GM18507 (cell line): ENCODE measurements at regions not wholly inside any gene's neighbourhood (a gene's known extent, or its start where the extent isn't known, plus 50 kb on each side); places are given as distances from the start of the nearest gene placed in this dataset.
"Not testable (repeated sequence)": the region's sequence is repeated elsewhere in the genome, so short reads cannot be mapped to it uniquely, and the experiment has no call there.

Source experiments
- DNase-seq: peaks from one replicate; pipeline ENCODE4 v3.0.0; 2011; ENCODE audit warnings: low read depth; ENCODE audit not compliant: insufficient read length; ENCODE audit errors: extremely low spot score
- FAIRE-seq: peaks from 2 replicates; lab custom pipeline; 2011; peaks lifted over from hg19 to GRCh38; lab: Jason Lieb, UNC

DNA sequence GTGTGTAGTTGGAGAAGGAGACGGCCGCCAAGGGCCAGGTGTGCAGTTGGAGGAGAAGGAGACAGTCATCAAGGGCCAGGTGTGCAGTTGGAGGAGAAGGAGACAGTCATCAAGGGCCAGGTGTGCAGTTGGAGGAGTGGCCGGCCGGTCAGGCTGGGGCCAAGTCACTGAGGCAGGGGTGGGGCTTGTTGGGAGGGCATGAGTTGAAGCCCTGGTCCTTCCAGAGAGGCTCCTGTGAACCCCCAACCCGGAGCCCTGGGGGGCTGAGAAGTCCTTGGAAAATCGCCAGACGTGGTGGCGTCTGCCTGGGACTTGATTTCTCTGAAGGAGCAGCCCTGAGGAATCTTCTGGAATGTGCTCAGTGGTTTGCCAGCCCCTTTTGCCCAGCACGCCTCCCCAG is 1320.5 kb downstream of the BRD1 start:
- FAIRE-seq (no peak), DNase-seq (no peak)

DNA sequence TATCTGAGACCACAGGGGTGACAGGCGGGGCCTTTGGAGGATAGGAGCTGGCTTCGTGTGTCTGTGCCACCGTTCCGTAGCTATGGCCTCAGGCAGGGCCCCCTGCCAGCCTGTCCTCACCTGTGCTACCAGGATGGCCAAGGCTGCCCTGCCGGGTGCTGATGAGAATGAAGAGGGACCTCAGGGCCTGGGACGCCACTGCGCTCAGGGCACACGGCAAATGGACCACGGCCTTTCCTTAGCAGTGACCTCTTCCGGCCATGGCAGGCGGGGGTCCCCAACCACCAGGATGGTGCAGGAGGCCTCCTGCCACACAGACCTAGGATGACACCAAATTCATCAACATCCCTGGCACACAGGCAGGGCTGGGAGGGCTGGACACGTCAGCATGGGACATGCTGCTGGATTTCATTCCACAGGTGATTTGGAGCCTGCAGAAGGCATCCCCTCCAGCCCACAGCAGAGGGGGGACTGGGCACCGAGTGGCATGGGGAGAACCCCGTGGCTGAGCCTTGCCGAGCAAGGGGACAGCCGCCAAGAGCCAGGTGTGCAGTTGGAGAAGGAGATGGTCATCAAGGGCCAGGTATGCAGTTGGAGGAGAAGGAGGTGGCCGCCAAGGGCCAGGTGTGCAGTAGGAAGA is 1321.0 kb downstream of the BRD1 start:
- FAIRE-seq, result no peak
- DNase-seq, result no peak

DNA sequence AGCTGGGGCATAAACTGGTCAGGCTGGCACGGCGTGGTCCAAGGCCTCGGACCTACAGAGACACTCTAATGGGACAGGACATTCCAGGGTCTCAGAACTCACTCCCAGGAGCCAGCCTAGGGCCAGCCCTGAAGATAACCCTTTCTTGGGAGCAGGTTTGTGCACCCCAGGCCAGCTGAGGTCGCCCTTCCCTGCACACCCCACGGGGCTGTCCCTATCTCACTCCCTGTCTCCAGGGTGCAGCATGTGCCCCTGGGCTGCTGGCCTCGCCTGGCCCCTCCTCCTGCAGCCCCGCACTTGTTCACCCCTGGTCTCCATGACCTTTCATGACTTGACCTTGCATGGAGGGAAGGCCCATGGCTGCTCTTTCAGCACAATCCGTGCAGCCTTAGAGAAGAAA is 1321.8 kb downstream of the BRD1 start:
- FAIRE-seq (no peak), DNase-seq (no peak)

DNA sequence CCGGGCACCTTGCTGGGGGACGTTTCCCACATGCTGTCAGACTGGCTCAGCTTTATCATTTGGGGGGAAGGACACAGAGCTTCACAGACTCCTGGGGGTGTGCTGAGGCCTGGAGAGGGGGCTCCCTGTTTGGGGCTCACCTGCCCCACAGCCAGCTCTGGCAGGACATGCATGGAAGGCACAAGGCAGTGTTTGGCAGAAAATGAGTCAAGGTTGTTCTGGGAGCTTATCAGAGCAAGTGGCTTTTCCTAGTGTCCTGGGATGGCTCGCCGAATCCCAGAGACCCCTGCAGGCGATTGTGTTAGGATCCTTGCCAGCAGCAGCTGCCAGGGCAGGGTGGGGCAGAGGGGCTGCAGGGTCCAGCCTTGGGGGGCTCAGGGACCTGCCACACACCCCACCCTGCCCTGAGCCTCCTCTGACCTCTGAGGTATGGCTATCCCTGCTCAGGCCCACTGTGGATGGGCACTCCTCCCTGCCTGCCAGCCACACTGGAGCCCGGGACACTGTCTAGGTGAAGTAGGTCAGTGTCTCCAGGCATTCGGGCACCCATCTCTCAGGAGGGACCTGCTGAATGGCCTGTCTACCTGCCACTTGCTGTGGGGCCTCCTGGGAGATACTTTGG is 1323.0 kb downstream of the BRD1 start:
- FAIRE-seq (no peak), DNase-seq (no peak)

DNA sequence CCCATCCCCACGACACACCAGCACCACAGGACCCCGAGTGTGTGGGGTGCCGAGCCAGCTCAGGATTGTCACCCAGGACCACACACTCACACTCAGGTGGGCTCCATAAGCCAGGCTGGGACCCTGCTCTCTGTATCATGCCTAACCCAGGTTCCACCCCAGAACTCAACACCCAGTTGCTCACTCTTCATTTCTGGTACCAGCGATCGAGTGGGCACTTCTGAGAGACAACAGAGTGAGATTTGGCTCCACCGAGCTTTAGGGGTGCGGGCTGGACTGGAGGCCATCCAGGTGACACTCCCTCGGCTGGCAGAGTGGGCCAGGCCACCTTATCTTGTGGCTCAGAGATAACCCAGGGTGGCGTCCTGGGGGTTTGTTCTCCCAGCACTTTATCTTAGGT is 1323.8 kb downstream of the BRD1 start:
- no peak for FAIRE-seq

DNA sequence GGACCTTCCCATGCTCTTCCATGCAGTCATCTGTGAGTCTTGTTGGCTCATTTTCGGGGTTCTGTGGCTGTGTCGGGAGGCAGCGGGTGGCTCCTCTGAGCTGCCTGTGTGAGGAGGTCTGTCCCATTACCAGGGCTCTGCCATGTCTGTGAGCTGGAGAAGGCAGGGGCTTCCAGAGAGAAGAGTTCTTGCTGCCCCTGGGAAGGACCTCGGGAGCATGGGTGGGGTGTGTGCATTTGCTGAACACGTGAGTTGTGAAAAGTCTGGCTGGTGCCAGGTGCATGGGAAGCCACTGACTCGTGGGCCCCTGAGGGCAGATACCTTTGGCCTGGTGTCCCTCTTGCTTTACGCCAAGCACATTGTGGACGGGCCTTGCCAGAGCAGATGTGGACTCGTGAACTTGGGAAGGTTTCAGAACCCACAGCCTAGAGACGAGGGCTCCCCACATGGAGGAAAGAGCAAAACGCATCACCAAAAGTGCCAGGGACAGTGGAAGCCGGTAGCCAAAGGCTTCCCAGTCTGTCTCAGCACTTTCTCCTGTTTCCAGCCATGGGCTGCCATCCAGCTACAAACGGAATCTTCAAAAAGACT is 1324.5 kb downstream of the BRD1 start:
- no peak for FAIRE-seq
- no peak for DNase-seq

More for the DNA sequence above, 1323.8 kb downstream of the BRD1 start:
- DNase-seq, result no peak

DNA sequence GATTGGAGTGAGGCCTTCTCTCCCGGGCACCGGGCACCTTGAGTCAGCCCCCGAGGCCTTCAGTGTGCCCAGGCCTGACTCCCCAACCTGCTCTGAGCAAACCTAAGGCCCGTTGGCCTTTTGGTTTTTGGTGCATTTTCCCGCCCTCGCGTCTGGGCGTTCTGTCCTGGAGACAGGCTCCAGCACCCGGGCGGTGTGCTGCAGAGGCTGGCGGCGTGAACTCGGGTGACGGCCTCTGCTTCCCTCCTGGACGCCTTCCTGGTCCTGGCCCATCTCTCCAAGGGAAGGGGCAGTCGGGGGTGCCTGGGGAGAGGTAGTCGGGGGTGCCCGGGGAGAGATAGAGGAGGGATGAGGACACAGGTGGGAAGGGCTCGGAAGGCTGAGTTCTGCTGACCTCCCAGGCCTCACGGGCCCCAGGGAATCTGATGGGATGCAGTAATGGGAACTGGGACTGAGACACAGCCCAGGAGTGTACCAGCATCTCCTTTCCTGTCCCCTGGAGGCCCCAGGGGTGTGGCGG is 1326.4 kb downstream of the BRD1 start:
- DNase-seq (no peak), FAIRE-seq (no peak)

DNA sequence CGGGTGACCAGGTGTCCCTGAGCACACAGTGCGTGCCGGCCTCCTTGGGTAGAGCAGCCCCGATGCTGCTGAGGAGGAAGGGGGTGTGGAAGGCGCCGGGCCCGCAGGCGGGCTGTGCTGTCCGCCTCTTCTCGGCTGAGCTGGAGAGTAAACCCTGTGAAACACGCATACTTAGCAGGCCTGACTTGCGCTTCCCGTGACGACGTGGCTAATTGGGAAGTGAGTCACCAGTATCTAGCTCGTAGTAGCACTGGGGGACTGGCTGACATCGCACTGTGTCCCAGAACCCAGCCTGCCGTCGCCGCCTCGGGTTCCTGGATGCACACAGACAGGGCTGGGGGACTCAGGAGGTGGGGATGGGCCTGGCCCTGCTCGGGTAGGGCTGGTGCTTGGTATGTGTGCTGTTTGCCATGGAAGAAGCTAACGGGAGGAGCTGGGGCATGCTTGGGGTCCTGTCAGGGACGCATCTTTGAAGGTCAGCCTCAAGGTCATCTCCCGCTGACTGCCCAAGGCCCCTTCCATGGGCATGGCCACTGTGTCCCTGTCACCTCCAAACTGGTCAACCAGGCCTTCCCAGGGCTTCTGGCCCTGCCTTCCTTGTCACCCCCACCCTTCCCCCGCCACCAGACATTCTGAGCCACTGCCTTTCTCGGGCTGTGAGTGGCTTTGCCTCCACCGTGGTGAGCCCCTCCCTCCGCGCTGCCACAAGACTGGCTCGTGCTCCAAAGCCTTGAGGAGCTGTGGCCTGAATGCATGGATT is 1327.0 kb downstream of the BRD1 start:
- no peak for DNase-seq
- no peak for FAIRE-seq

DNA sequence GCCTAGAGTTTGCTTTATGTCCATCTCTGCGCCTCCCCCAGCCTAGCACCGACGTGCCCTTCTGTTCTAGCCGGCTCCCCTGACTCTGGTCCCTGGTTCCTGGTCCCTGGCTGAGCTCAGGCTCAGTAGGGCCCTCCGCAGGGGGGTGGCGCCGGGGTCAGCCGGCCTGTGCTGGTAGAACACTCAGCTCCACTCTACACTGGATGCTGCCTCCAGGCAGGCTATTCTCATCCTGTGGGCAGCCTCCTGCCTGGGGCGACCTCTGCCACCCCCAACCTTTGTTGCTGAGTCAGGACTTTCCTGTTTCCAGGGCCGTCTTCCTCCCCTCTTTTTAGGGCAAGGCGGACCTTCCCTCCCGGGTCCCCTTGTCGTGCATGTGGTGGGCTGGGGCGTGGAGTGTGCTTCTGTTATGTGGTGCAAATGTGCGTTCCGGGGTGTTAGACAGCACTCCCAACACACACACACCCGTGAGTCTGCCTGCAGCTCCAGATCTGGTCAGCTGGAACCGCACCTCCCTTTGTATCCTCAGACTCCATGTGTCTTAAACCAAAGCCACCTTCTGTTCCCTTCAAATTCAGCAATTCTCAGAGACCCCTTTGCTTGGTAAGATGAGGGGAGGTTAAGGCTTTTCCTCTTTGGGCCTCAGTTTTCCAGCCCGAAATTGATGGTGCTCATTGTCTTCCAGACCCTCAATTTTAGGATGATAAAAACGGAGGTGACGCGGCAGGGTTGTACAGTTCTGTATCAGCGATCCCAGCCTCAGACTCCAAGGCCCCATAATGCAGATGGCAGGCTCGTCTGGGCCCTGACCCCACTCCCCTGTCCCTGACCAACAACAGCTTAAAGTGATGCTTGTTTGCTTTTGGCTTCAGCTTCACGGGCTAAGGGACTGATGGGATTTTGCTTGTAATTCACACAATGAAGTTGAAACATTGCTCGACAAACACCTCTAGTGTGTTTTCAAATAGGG is 1327.9 kb downstream of the BRD1 start:
- no peak for FAIRE-seq
- DNase-seq, result no peak

DNA sequence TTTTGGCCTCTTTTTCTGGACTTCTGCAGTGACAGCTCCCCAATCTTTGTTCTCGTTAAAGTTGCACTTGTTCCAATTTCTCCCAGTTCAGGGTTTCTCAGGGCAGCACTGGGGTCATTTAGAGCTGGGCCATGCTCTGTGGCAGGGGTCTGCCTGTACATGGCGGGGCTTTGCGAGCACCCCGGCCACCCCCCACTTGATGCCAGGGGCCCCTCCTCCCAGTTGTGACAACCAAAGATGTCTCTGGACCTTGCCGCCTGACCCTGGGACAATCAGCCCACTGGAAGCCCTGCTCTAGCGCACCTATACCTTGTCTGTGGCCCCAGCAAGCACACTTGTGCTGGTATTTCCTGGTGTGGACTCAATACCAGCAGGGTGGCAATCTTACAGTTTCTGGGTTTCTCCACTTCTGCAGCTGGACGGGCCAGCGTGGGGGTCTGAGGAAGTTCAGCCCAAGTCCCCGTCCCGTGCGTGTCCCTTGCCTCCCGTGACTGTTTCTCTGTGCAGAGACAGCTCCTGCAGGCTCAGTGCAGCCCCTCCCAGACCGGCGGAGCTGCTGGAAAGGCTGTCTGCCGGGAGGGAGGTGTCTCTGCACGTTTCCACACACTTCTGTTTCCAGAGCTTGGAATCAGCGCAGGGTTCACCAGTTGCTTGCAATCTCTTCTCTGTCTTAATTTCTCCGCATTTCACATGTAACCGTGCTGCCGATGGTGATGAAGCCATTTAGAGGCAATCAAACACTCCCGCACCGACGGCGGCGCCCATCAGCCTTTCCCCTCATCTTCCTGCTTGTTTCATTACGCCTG is 1328.9 kb downstream of the BRD1 start:
- FAIRE-seq (no peak), DNase-seq (no peak)

DNA sequence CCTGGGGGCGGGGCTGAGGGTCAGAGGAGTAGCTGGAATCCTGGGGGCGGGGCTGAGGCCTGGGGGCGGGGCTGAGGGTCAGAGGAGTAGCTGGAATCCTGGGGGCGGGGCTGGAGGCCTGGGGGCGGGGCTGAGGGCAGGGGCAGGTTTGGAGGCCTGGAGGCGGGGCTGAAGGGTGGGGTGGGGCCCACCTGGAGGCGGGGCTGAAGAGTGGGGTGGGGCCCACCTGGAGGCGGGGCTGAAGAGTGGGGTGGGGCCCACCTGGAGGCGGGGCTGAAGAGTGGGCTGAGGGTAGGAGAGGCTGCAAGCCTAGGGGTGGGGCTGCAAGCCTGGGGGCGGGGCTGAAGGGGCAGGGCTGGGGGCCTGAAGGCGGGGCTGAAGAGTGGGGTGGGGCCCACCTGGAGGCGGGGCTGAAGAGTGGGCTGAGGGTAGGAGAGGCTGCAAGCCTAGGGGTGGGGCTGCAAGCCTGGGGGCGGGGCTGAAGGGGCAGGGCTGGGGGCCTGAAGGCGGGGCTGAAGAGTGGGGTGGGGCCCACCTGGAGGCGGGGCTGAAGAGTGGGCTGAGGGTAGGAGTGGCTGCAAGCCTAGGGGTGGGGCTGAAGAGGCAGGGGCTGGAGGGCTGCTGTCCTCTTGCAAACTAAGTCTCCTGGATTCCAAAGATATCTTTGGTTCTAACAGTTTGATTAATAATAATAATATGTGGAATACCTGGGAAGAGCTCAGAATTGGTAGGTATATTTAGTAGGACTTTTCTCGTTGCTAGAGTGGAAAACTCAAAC is 1329.7 kb downstream of the BRD1 start:
- not testable (repeated sequence) for DNase-seq, FAIRE-seq

DNA sequence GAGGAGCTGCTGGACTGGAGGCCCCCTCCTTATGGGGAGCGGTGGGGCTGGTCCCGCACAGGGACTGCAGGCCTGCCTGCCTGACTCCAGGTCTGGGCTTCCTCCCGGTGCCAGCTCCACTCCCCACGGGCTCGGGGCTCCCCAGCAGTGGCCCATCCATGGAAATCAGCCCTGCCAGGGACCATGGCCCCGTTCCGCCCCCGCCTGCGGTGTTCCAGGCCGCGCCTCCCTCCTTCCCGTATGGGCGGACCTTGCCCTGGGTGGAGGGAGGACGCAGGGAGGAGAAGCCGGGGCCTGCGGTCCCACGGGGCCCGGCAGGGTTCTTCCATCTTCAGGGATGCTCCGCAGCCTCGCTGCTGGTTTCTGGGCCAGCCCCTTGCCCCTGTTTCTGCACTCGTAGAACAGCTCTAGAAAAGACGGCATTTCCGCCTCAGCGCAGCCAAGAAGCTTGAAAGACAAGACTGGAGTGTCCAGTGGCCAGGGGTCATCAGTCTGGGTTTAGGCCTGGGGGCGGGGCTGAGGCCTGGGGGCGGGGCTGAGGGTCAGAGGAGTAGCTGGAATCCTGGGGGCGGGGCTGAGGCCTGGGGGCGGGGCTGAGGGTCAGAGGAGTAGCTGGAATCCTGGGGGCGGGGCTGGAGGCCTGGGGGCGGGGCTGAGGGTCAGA is 1330.6 kb downstream of the BRD1 start:
- DNase-seq, result no peak

DNA sequence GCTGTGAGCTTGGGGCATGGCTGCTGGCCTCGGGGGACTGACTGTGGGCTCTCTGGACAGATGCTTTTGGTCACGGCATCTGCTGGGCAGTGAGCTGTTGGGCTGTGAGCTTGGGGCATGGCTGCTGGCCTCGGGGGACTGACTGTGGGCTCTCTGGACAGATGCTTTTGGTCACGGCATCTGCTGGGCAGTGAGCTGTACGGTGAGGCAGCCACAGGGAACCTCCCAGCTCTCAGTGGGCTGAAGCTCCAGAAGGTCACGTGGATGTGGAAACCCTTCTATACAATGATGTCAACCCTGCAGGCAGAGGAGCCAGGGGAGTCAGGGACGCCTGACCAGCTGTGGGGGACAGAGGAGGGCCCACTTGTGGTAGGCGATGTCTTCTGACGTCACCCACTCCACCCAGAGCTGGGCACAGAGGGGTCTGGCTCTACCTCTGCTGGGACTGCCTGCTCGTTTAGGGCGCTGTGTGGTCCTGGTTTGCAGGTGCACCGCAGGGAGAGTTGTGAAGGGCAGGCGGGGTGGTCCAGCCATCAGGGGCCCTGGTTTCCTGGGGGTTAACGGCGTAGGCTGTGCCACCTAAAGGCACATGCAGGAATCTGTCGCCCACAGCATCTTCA is 1331.3 kb downstream of the BRD1 start:
- DNase-seq, result no peak
- no peak for FAIRE-seq

More for the DNA sequence above, 1330.6 kb downstream of the BRD1 start:
- FAIRE-seq, result no peak

DNA sequence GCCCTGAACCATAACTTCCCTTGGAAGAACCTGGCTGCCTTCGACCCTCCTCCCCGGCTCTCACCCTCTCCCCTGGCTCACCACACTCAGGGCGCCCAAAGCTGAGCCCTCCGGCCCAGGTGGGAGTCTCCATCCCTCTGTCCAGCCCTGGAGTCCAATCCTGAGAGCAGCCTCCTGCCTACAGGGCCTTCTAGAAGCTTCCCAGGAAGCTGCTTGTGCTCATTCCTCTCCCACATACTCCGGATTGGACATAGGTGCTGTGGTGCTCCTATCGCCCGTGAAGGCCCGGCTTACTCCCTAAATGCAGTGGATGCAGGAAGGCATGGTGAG is 1332.0 kb downstream of the BRD1 start:
- DNase-seq, result no peak
- FAIRE-seq, result no peak

DNA sequence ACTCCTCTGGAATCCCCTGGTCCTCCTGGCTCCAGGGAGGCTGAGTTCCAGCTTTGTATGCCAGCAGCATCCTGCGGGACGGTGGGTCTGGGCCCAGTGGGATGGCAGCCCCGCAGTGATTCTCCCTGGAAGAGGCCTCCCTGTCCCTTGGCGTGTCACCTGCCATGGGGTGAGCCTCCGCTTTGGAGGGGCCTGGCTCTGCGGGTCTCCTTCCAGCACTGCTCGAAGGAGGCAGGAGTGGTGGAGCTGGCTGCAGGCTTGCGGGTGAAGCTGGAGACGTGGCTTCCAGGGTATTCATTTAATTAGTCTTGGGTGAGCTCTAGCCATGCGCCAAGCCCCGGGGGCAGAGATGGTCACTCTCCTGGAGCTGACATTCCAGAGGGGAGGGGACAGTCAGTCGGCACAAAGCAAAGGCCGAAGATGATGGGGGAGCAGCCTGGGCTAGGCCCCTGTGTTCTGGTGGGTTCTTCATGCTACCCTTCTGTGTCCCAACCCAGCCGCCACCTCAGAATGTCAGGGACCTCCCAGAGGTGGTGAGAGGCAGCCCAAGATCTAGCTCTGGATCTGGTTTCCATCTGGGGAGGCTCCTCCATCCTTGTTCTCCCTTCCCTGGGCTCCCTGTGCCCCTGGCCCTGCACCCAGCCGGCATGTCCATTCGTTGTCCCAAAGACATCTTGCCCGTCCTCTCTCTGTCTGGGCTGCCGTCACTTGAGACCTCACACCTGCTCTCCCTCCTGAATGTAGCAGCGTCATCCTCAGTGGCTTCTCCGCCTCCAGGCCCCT is 1332.5 kb downstream of the BRD1 start:
- FAIRE-seq, result no peak
- no peak for DNase-seq

DNA sequence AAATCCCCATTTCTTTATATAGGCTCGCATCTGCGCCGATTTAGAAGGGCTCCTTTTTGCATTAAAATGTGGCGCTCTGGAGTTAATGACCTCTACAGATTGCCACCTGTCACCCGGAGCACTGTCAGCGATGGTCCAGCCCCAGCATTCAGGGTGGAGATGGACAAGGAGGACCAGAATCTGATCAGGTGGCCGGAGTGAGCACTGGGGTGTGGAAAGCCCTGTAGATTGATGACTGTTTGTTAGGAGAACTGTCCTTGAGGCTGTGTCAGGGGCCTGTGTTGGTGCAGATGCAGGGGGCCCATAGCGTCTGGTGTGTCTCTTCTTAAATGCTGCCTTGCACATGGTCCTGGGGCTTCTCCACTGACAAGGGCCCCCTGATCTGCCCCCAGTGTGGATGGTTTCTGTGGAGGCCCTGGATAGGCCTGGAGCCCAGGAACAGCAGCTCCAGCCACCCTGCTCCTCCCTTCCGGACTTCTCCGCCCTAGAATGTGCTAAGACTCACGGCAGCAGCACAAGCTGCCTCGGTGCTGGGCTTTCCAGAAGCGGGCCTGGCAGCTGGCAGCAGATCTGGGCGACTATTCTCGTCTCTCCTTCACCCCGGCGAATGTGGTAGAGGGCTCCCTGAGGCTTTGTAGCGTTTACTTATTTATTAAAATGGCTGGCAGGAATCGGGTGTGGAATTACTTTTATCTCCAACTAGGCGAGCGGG is 1333.3 kb downstream of the BRD1 start:
- FAIRE-seq (no peak), DNase-seq (no peak)
